ENCODE measurements at regions not wholly inside any gene's neighbourhood (a gene's known extent, or its start where the extent isn't known, plus 50 kb on each side); places are given as distances from the start of the nearest gene placed in this dataset.

- TF ChIP-seq CTCF (IDR thresholded peaks at IDR 0.05), result no peak
- no peak for TF ChIP-seq ZFX (IDR thresholded peaks at IDR 0.05; ENCODE audit: borderline replicate concordance)
Measured at GRCh38 chr5:53378190-53378589, 102.2 kb upstream of the FST start.
